GM12872 (cell line): ENCODE measurements at regions not wholly inside any gene's neighbourhood (a gene's known extent, or its start where the extent isn't known, plus 50 kb on each side); places are given as distances from the start of the nearest gene placed in this dataset.

Source experiments
- CTCF ChIP-seq: IDR thresholded peaks from 3 replicates; pipeline ENCODE4 v1.5.1; 2011; ENCODE audit warnings: low read depth, mild to moderate bottlenecking, low read length, moderate library complexity; ENCODE audit not compliant: insufficient read depth

GRCh38 chr12:30203981-30204380 lies 420.2 kb upstream of the TMTC1 start:
- TF ChIP-seq CTCF: no peak

GRCh38 chr12:30202521-30203254 lies 418.9 kb upstream of the TMTC1 start:
- TF ChIP-seq CTCF: no peak

GRCh38 chr12:30201301-30202160 lies 417.8 kb upstream of the TMTC1 start:
- TF ChIP-seq CTCF: no peak

GRCh38 chr12:30200864-30201263 lies 417.1 kb upstream of the TMTC1 start:
- no peak for TF ChIP-seq CTCF

GRCh38 chr12:30197392-30198057 lies 413.8 kb upstream of the TMTC1 start:
- TF ChIP-seq CTCF: no peak

- no peak for TF ChIP-seq CTCF
Observed at GRCh38 chr12:30191696-30192455, 408.1 kb upstream of the TMTC1 start.
